ENCODE measurements at regions not wholly inside any gene's neighbourhood (a gene's known extent, or its start where the extent isn't known, plus 50 kb on each side); places are given as distances from the start of the nearest gene placed in this dataset.
"Not testable (repeated sequence)": the region's sequence is repeated elsewhere in the genome, so short reads cannot be mapped to it uniquely, and the experiment has no call there.

GRCh38 chr12:75657354-75657753 is 145.9 kb upstream of the KRR1 start:
- not testable (repeated sequence) for H3K27me3 ChIP-seq (ENCODE audit: control insufficient read depth in 1 of 2, insufficient read depth in 2 of 2, low read length in 2 of 2); H3K9me3 ChIP-seq (ENCODE audit: control insufficient read depth in 1 of 2, low read length in 2 of 2); H3K27ac ChIP-seq (ENCODE audit: low read depth, low read length); H3K4me3 ChIP-seq (ENCODE audit: low read depth in 1 of 2, low read length in 2 of 2); H3K36me3 ChIP-seq (ENCODE audit: control insufficient read depth in 1 of 2, insufficient read depth in 2 of 2, low read length in 2 of 2); H3K9ac ChIP-seq (ENCODE audit: low read depth in 1 of 2, low read length in 2 of 2); H3K4me1 ChIP-seq (ENCODE audit: control insufficient read depth in 1 of 2, insufficient read depth in 2 of 2, low read length in 2 of 2)

GRCh38 chr12:75656648-75657047 is 145.2 kb upstream of the KRR1 start:
- Histone ChIP-seq H3K27me3 (ENCODE audit: control insufficient read depth in 1 of 2, insufficient read depth in 2 of 2, low read length in 2 of 2) (no peaks in the 10 kb centered on the region), H3K9me3 (ENCODE audit: control insufficient read depth in 1 of 2, low read length in 2 of 2) (no peaks in the 10 kb centered on the region), H3K27ac (ENCODE audit: low read depth, low read length) (no peak overlapping the region), H3K9ac (ENCODE audit: low read depth in 1 of 2, low read length in 2 of 2) (no peak overlapping the region), H3K4me1 (ENCODE audit: control insufficient read depth in 1 of 2, insufficient read depth in 2 of 2, low read length in 2 of 2) (no peaks in the 10 kb centered on the region), H3K4me3 (ENCODE audit: low read depth in 1 of 2, low read length in 2 of 2) (no peak overlapping the region), H3K36me3 (ENCODE audit: control insufficient read depth in 1 of 2, insufficient read depth in 2 of 2, low read length in 2 of 2) (no peaks in the 10 kb centered on the region)

DNA sequence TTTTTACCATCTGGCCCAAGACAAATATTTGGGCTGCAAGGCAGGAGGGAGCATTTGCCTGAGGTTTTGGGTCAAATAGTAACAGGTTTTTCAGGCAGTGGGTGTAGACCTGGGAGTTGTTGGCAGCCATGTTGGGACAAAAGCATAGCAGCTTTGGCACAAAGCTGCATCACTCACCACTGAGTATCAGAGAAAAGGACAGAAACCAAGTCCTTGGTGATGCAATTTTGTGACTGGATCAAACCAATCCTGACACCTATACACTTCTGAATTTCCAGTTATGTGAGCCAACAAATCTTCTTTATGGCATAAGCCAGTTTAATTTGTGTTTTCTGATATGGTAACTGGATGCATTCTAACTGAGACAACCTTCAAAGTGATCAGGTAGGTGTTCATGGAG is 144.8 kb upstream of the KRR1 start:
- H3K27me3 ChIP-seq (ENCODE audit: control insufficient read depth in 1 of 2, insufficient read depth in 2 of 2, low read length in 2 of 2): no peaks in the 10 kb centered on the region
- H3K4me1 ChIP-seq (ENCODE audit: control insufficient read depth in 1 of 2, insufficient read depth in 2 of 2, low read length in 2 of 2): no peaks in the 10 kb centered on the region
- no peak overlapping the region for H3K4me3 ChIP-seq (ENCODE audit: low read depth in 1 of 2, low read length in 2 of 2)
- H3K9ac ChIP-seq (ENCODE audit: low read depth in 1 of 2, low read length in 2 of 2): no peak overlapping the region
- no peak overlapping the region for H3K27ac ChIP-seq (ENCODE audit: low read depth, low read length)
- H3K9me3 ChIP-seq (ENCODE audit: control insufficient read depth in 1 of 2, low read length in 2 of 2): no peaks in the 10 kb centered on the region
- H3K36me3 ChIP-seq (ENCODE audit: control insufficient read depth in 1 of 2, insufficient read depth in 2 of 2, low read length in 2 of 2): no peaks in the 10 kb centered on the region

- Histone ChIP-seq H3K4me3 (ENCODE audit: low read depth in 1 of 2, low read length in 2 of 2) (no peak overlapping the region), H3K27ac (ENCODE audit: low read depth, low read length) (no peak overlapping the region), H3K36me3 (ENCODE audit: control insufficient read depth in 1 of 2, insufficient read depth in 2 of 2, low read length in 2 of 2) (no peaks in the 10 kb centered on the region), H3K27me3 (ENCODE audit: control insufficient read depth in 1 of 2, insufficient read depth in 2 of 2, low read length in 2 of 2) (no peaks in the 10 kb centered on the region), H3K9me3 (ENCODE audit: control insufficient read depth in 1 of 2, low read length in 2 of 2) (no peaks in the 10 kb centered on the region), H3K9ac (ENCODE audit: low read depth in 1 of 2, low read length in 2 of 2) (no peak overlapping the region), H3K4me1 (ENCODE audit: control insufficient read depth in 1 of 2, insufficient read depth in 2 of 2, low read length in 2 of 2) (no peaks in the 10 kb centered on the region)
These were observed 144.0 kb upstream of the KRR1 start for GRCh38 chr12:75655315-75655806.

GRCh38 chr12:75651342-75651695 is 139.9 kb upstream of the KRR1 start:
- Histone ChIP-seq H3K27ac (ENCODE audit: low read depth, low read length) (no peak overlapping the region), H3K9ac (ENCODE audit: low read depth in 1 of 2, low read length in 2 of 2) (no peak overlapping the region), H3K36me3 (ENCODE audit: control insufficient read depth in 1 of 2, insufficient read depth in 2 of 2, low read length in 2 of 2) (no peaks in the 10 kb centered on the region), H3K9me3 (ENCODE audit: control insufficient read depth in 1 of 2, low read length in 2 of 2) (no peaks in the 10 kb centered on the region), H3K4me3 (ENCODE audit: low read depth in 1 of 2, low read length in 2 of 2) (no peak overlapping the region), H3K27me3 (ENCODE audit: control insufficient read depth in 1 of 2, insufficient read depth in 2 of 2, low read length in 2 of 2) (no peaks in the 10 kb centered on the region), H3K4me1 (ENCODE audit: control insufficient read depth in 1 of 2, insufficient read depth in 2 of 2, low read length in 2 of 2) (no peaks in the 10 kb centered on the region)

GRCh38 chr12:75650595-75651341 is 139.4 kb upstream of the KRR1 start:
- Histone ChIP-seq H3K27ac (ENCODE audit: low read depth, low read length) (no peak overlapping the region), H3K4me1 (ENCODE audit: control insufficient read depth in 1 of 2, insufficient read depth in 2 of 2, low read length in 2 of 2) (no peaks in the 10 kb centered on the region), H3K9ac (ENCODE audit: low read depth in 1 of 2, low read length in 2 of 2) (no peak overlapping the region), H3K36me3 (ENCODE audit: control insufficient read depth in 1 of 2, insufficient read depth in 2 of 2, low read length in 2 of 2) (no peaks in the 10 kb centered on the region), H3K4me3 (ENCODE audit: low read depth in 1 of 2, low read length in 2 of 2) (no peak overlapping the region), H3K27me3 (ENCODE audit: control insufficient read depth in 1 of 2, insufficient read depth in 2 of 2, low read length in 2 of 2) (no peaks in the 10 kb centered on the region), H3K9me3 (ENCODE audit: control insufficient read depth in 1 of 2, low read length in 2 of 2) (no peaks in the 10 kb centered on the region)

DNA sequence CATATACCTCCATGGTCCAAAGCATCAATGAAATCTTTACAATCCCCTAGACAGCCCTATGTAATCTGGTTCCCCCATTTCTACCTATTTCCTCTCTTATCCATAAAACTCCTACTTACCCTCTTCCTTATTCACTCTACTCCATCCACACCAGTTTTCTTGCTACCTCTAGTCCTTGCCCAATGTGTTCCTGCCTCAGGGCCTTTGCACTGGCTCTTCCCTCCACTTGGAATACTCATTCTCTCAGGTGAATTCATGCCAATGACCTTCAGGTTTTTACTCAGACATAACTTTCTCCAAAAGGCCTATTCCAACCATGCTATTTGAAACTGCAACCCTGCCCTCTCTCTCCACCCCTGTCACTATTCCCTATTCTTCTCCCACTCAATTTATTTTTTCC is 138.7 kb upstream of the KRR1 start:
- H3K36me3 ChIP-seq (ENCODE audit: control insufficient read depth in 1 of 2, insufficient read depth in 2 of 2, low read length in 2 of 2): no peaks in the 10 kb centered on the region
- no peak overlapping the region for H3K9ac ChIP-seq (ENCODE audit: low read depth in 1 of 2, low read length in 2 of 2)
- no peak overlapping the region for H3K27ac ChIP-seq (ENCODE audit: low read depth, low read length)

GRCh38 chr12:75648856-75649255 is 137.4 kb upstream of the KRR1 start:
- Histone ChIP-seq H3K27ac (ENCODE audit: low read depth, low read length) (no peak overlapping the region), H3K9ac (ENCODE audit: low read depth in 1 of 2, low read length in 2 of 2) (no peak overlapping the region), H3K9me3 (ENCODE audit: control insufficient read depth in 1 of 2, low read length in 2 of 2) (no peaks in the 10 kb centered on the region), H3K4me1 (ENCODE audit: control insufficient read depth in 1 of 2, insufficient read depth in 2 of 2, low read length in 2 of 2) (no peaks in the 10 kb centered on the region), H3K27me3 (ENCODE audit: control insufficient read depth in 1 of 2, insufficient read depth in 2 of 2, low read length in 2 of 2) (no peaks in the 10 kb centered on the region), H3K4me3 (ENCODE audit: low read depth in 1 of 2, low read length in 2 of 2) (no peak overlapping the region), H3K36me3 (ENCODE audit: control insufficient read depth in 1 of 2, insufficient read depth in 2 of 2, low read length in 2 of 2) (no peaks in the 10 kb centered on the region)

More for the DNA sequence above, 138.7 kb upstream of the KRR1 start:
- Histone ChIP-seq H3K4me1 (ENCODE audit: control insufficient read depth in 1 of 2, insufficient read depth in 2 of 2, low read length in 2 of 2) (no peaks in the 10 kb centered on the region), H3K4me3 (ENCODE audit: low read depth in 1 of 2, low read length in 2 of 2) (no peak overlapping the region), H3K9me3 (ENCODE audit: control insufficient read depth in 1 of 2, low read length in 2 of 2) (no peaks in the 10 kb centered on the region), H3K27me3 (ENCODE audit: control insufficient read depth in 1 of 2, insufficient read depth in 2 of 2, low read length in 2 of 2) (no peaks in the 10 kb centered on the region)

- Histone ChIP-seq H3K9ac (ENCODE audit: low read depth in 1 of 2, low read length in 2 of 2) (no peak overlapping the region), H3K27me3 (ENCODE audit: control insufficient read depth in 1 of 2, insufficient read depth in 2 of 2, low read length in 2 of 2) (no peaks in the 10 kb centered on the region), H3K27ac (ENCODE audit: low read depth, low read length) (no peak overlapping the region), H3K9me3 (ENCODE audit: control insufficient read depth in 1 of 2, low read length in 2 of 2) (no peaks in the 10 kb centered on the region), H3K36me3 (ENCODE audit: control insufficient read depth in 1 of 2, insufficient read depth in 2 of 2, low read length in 2 of 2) (no peaks in the 10 kb centered on the region), H3K4me3 (ENCODE audit: low read depth in 1 of 2, low read length in 2 of 2) (no peak overlapping the region), H3K4me1 (ENCODE audit: control insufficient read depth in 1 of 2, insufficient read depth in 2 of 2, low read length in 2 of 2) (no peaks in the 10 kb centered on the region)
These were observed 135.2 kb upstream of the KRR1 start for GRCh38 chr12:75646329-75647210.

DNA sequence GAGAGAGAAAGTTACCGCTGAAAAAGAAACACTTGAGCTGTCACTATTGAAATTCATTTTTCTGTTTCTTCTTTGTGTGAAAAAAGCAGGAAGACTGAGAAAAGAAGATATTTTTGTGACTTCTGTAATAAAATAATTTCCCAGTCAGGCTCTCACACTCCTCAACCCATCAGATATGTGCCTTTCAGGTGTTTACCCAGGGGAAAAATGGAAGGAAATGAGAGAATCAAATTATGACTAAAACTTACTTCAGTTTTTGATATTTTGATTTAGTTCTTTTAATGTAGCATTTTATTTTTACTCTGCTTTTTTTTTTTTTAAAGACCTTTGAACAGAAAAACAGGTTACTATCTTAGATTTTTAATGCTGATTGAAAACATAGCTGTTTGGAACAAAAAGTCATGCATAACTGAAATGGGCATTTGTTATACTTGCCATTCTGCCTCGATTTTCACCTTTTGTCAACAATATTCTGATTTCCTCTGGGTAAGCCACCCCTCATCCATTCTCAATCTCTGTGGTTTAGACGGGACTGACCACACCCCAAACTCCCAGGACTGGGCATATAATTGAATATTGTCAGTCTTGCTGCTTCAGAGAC is 133.2 kb upstream of the KRR1 start:
- Histone ChIP-seq H3K9me3 (ENCODE audit: control insufficient read depth in 1 of 2, low read length in 2 of 2) (no peaks in the 10 kb centered on the region), H3K4me3 (ENCODE audit: low read depth in 1 of 2, low read length in 2 of 2) (no peak overlapping the region), H3K9ac (ENCODE audit: low read depth in 1 of 2, low read length in 2 of 2) (no peak overlapping the region), H3K27ac (ENCODE audit: low read depth, low read length) (no peak overlapping the region), H3K27me3 (ENCODE audit: control insufficient read depth in 1 of 2, insufficient read depth in 2 of 2, low read length in 2 of 2) (no peaks in the 10 kb centered on the region), H3K36me3 (ENCODE audit: control insufficient read depth in 1 of 2, insufficient read depth in 2 of 2, low read length in 2 of 2) (no peaks in the 10 kb centered on the region), H3K4me1 (ENCODE audit: control insufficient read depth in 1 of 2, insufficient read depth in 2 of 2, low read length in 2 of 2) (no peaks in the 10 kb centered on the region)
